Dendritic cell treated with granulocyte-macrophage colony-stimulating factor and Interleukin-4, amounts not matched to agents 40 ng/mL and 50 ng/mL, for 4 days (primary cell): ENCODE measurements at regions not wholly inside any gene's neighbourhood (a gene's known extent, or its start where the extent isn't known, plus 50 kb on each side); places are given as distances from the start of the nearest gene placed in this dataset.

Experiments used
- H3K27ac Mint-ChIP-seq: one replicate; pipeline ENCODE4 v1.8.0; 2022; ENCODE audit warnings: mild to moderate bottlenecking, mixed read lengths
- H3K27me3 Mint-ChIP-seq: one replicate; pipeline ENCODE4 v1.8.0; 2022; ENCODE audit warnings: mild to moderate bottlenecking, mixed read lengths
- H3K36me3 Mint-ChIP-seq: one replicate; pipeline ENCODE4 v1.8.0; 2022; ENCODE audit warnings: low read depth, mixed read lengths
- H3K4me1 Mint-ChIP-seq: one replicate; pipeline ENCODE4 v1.8.0; 2022; ENCODE audit warnings: low read depth, mixed read lengths
- H3K4me3 Mint-ChIP-seq: one replicate; pipeline ENCODE4 v1.8.0; 2022; ENCODE audit warnings: mild to moderate bottlenecking, moderate library complexity, mixed read lengths
- H3K9me3 Mint-ChIP-seq: one replicate; pipeline ENCODE4 v1.8.0; 2022; ENCODE audit warnings: mixed read lengths
- intact Hi-C: fragments of 100-400 bp; cut with micrococcal nuclease; formaldehyde crosslinking; loops from one replicate; pipeline ENCODE4 v1.15.0; 2022

DNA sequence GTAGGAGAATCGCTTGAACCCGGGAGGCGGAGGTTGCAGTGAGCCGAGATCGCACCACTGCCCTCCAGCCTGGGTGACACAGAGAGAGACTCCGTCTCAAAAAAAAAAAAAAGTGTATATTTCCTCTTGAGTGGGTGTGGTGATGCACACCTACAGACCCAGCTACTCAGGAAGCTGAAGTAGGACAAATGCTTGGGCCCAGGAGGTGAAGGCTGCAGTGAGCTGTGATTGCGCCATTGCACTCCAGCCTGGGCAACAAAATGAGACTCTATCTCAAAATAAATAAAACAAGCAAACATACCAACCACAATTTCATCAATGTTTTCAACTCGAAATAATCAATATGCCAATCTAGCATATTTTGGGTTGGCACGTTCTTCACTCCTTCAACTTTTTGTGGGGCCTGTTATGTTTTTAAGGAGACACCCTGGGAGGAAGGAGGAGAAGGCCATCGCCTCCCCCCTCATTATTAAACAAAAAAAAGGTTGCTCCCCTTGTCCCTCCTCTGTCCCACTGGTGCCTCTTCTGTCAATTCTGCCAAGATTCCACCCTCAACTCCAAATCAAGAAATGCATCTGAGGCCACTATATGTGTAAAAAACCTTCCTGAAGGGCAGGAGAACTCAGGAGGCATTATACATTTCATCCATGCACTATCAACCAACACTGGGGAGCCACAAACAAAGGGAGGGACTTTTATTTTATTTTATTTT lies 52.4 kb upstream of the ATF7IP2 start:
- intact Hi-C loops = no loop called here

DNA sequence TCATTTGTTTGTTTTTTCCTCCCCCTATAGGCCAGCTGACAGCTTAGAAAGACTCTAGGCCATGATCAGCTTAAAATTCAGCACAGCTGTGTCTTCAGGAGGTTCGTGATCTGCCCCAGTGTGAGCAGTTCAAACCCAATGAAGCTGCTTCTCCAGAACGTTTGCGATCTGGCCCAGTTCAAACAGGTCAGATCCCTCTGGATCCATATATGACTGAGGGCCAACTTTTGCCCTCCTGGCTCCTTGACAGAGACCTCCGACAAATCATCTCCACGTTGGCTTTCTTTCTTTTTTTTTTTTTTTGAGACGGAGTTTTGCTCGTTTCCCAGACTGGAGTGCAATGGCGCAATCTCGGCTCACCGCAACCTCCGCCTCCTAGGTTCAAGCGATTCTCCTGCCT lies 50.2 kb upstream of the ATF7IP2 start:
- H3K9me3 Mint-ChIP-seq = peaks cover 31% of the 10 kb centered on the region
- peaks cover 10% of the 10 kb centered on the region for H3K36me3 Mint-ChIP-seq
- no peak overlapping the region for H3K27ac Mint-ChIP-seq
- no peaks in the 10 kb centered on the region for H3K4me1 Mint-ChIP-seq
- no peaks in the 10 kb centered on the region for H3K27me3 Mint-ChIP-seq
- no peak overlapping the region for H3K4me3 Mint-ChIP-seq
- intact Hi-C loops = no loop called here

More for the DNA sequence above, 52.4 kb upstream of the ATF7IP2 start:
- Mint-ChIP-seq H3K9me3 (peaks cover 9% of the 10 kb centered on the region), H3K27ac (no peak overlapping the region), H3K36me3 (no peaks in the 10 kb centered on the region), H3K4me3 (no peak overlapping the region), H3K4me1 (peaks cover 1% of the 10 kb centered on the region), H3K27me3 (no peaks in the 10 kb centered on the region)
